ENCODE measurements at regions not wholly inside any gene's neighbourhood (a gene's known extent, or its start where the extent isn't known, plus 50 kb on each side); places are given as distances from the start of the nearest gene placed in this dataset.

- DNase-seq, result no peak
Observed at GRCh38 chr2:118658596-118659198, 188.8 kb downstream of the EN1 start.

- DNase-seq, result no peak
Observed at GRCh38 chr2:118657466-118657865, 190.0 kb downstream of the EN1 start.

GRCh38 chr2:118654945-118655344 is 192.5 kb downstream of the EN1 start:
- DNase-seq, result no peak

GRCh38 chr2:118650327-118650726 is 197.1 kb downstream of the EN1 start:
- no peak for DNase-seq

- no peak for DNase-seq
Observed at GRCh38 chr2:118645876-118646275, 201.6 kb downstream of the EN1 start.

GRCh38 chr2:118644190-118644589 is 203.3 kb downstream of the EN1 start:
- no peak for DNase-seq

GRCh38 chr2:118643294-118643693 is 204.2 kb downstream of the EN1 start:
- DNase-seq, result no peak

GRCh38 chr2:118642501-118642900 is 204.9 kb downstream of the EN1 start:
- DNase-seq, result no peak

GRCh38 chr2:118641711-118642110 is 205.7 kb downstream of the EN1 start:
- no peak for DNase-seq

GRCh38 chr2:118639371-118639770 is 208.1 kb downstream of the EN1 start:
- DNase-seq, result no peak

- DNase-seq, result no peak
Observed at GRCh38 chr2:118638453-118638852, 209.0 kb downstream of the EN1 start.

- no peak for DNase-seq
Observed at GRCh38 chr2:118635891-118636290, 211.6 kb downstream of the EN1 start.

GRCh38 chr2:118634876-118635275 is 212.6 kb downstream of the EN1 start:
- no peak for DNase-seq

- DNase-seq, result no peak
Observed at GRCh38 chr2:118633371-118634018, 214.0 kb downstream of the EN1 start.

- DNase-seq, result no peak
Observed at GRCh38 chr2:118632921-118633320, 214.5 kb downstream of the EN1 start.

- no peak for DNase-seq
Observed at GRCh38 chr2:118627156-118627555, 220.3 kb downstream of the EN1 start.

GRCh38 chr2:118622913-118623312 is 224.5 kb downstream of the EN1 start:
- no peak for DNase-seq

- DNase-seq, result no peak
Observed at GRCh38 chr2:118622108-118622507, 225.3 kb downstream of the EN1 start.

- no peak for DNase-seq
Observed at GRCh38 chr2:118618279-118618678, 229.2 kb downstream of the EN1 start.

- DNase-seq, result no peak
Observed at GRCh38 chr2:118616432-118616831, 231.0 kb downstream of the EN1 start.

- no peak for DNase-seq
Observed at GRCh38 chr2:118614841-118615271, 232.6 kb downstream of the EN1 start.

- no peak for DNase-seq
Observed at GRCh38 chr2:118613737-118614136, 233.7 kb downstream of the EN1 start.

- no peak for DNase-seq
Observed at GRCh38 chr2:118611691-118612090, 235.8 kb downstream of the EN1 start.

- no peak for DNase-seq
Observed at GRCh38 chr2:118609138-118609537, 238.3 kb downstream of the EN1 start.

GRCh38 chr2:118607641-118608040 is 239.8 kb downstream of the EN1 start:
- no peak for DNase-seq
